RWPE2 (cell line): ENCODE measurements at regions not wholly inside any gene's neighbourhood (a gene's known extent, or its start where the extent isn't known, plus 50 kb on each side); places are given as distances from the start of the nearest gene placed in this dataset.
"Not testable (repeated sequence)": the region's sequence is repeated elsewhere in the genome, so short reads cannot be mapped to it uniquely, and the experiment has no call there.

ENCODE experiments used
- ATAC-seq: fragments of 200-7000 bp; cut with Tn5 transposase; 3 replicates; pipeline ENCODE4 v1.9.1; 2021; ENCODE audit warnings: low read depth
- DNase-seq: peaks from one replicate; pipeline ENCODE4 v3.0.0-alpha.2; 2020; ENCODE audit warnings: low spot score
- H3K27ac ChIP-seq: fragments of 450-650 bp; 2 replicates; pipeline ENCODE4 v1.5.1; 2017; ENCODE audit warnings: mild to moderate bottlenecking; ENCODE audit not compliant: poor library complexity, severe bottlenecking
- H3K27me3 ChIP-seq: fragments of 250-450 bp; sonication (Bioruptor Pico); 2 replicates; pipeline ENCODE4 v1.5.1; 2021; ENCODE audit warnings: mild to moderate bottlenecking, moderate library complexity; ENCODE audit not compliant: insufficient read depth, poor library complexity, severe bottlenecking
- H3K36me3 ChIP-seq: fragments of 250-450 bp; sonication (Bioruptor Pico); 2 replicates; pipeline ENCODE4 v1.5.1; 2020; ENCODE audit warnings: low read depth, mild to moderate bottlenecking, moderate library complexity
- H3K4me1 ChIP-seq: fragments of 250-450 bp; sonication (Bioruptor Pico); 2 replicates; pipeline ENCODE4 v1.5.1; 2021; ENCODE audit warnings: mild to moderate bottlenecking, moderate library complexity; ENCODE audit not compliant: insufficient read depth, poor library complexity, severe bottlenecking
- H3K4me3 ChIP-seq: fragments of 250-450 bp; sonication (Bioruptor Pico); 2 replicates; pipeline ENCODE4 v1.5.1; 2021; ENCODE audit warnings: mild to moderate bottlenecking, moderate library complexity; ENCODE audit not compliant: severe bottlenecking
- H3K9me3 ChIP-seq: fragments of 250-450 bp; sonication (Bioruptor Pico); 2 replicates; pipeline ENCODE4 v1.5.1; 2021; ENCODE audit warnings: mild to moderate bottlenecking, moderate library complexity; ENCODE audit not compliant: severe bottlenecking
- TF ChIP-seq, protein P1 (sequence below): fragments of 450-650 bp; IDR thresholded peaks from one replicate; pipeline ENCODE4 v1.5.1; 2017; ENCODE audit warnings: mild to moderate bottlenecking, moderate library complexity; ENCODE audit not compliant: poor library complexity, severe bottlenecking

DNA sequence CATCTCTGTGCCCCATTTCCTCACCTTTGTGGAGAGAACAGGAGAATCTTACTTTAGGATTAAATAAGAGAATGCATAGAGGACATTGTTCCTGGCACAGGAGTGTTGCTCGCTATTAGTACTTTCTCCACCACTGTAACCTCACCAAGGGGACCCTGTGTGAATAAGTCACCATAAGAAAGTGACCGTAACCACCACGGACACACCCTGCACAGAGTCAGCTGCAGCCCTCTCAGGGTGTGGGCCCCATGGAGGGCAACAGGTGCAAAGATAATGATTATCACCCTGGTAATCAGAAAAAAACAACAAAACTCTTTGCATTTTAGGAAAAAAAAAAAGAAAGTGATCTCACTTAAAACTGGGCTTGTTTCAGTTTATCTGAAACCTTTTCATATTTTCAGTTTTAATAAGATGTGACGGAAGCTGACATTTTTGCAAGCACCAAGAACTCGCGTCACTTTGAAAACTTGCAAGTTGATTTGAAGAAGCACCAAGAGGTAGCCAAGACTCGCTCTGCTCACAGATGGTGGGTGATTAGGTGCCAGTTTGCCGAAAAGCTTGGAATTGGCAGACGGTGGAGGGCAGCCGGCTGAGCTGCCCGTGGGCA is 87.0 kb upstream of the VRK1 start:
- TF ChIP-seq, protein P1, sequence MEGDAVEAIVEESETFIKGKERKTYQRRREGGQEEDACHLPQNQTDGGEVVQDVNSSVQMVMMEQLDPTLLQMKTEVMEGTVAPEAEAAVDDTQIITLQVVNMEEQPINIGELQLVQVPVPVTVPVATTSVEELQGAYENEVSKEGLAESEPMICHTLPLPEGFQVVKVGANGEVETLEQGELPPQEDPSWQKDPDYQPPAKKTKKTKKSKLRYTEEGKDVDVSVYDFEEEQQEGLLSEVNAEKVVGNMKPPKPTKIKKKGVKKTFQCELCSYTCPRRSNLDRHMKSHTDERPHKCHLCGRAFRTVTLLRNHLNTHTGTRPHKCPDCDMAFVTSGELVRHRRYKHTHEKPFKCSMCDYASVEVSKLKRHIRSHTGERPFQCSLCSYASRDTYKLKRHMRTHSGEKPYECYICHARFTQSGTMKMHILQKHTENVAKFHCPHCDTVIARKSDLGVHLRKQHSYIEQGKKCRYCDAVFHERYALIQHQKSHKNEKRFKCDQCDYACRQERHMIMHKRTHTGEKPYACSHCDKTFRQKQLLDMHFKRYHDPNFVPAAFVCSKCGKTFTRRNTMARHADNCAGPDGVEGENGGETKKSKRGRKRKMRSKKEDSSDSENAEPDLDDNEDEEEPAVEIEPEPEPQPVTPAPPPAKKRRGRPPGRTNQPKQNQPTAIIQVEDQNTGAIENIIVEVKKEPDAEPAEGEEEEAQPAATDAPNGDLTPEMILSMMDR: no peak
- Histone ChIP-seq H3K9me3 (no peaks in the 10 kb centered on the region), H3K4me1 (no peaks in the 10 kb centered on the region), H3K27me3 (peaks cover 21% of the 10 kb centered on the region), H3K4me3 (no peak overlapping the region), H3K36me3 (no peaks in the 10 kb centered on the region), H3K27ac (no peak overlapping the region)
- ATAC-seq: no peak
- no peak for DNase-seq

DNA sequence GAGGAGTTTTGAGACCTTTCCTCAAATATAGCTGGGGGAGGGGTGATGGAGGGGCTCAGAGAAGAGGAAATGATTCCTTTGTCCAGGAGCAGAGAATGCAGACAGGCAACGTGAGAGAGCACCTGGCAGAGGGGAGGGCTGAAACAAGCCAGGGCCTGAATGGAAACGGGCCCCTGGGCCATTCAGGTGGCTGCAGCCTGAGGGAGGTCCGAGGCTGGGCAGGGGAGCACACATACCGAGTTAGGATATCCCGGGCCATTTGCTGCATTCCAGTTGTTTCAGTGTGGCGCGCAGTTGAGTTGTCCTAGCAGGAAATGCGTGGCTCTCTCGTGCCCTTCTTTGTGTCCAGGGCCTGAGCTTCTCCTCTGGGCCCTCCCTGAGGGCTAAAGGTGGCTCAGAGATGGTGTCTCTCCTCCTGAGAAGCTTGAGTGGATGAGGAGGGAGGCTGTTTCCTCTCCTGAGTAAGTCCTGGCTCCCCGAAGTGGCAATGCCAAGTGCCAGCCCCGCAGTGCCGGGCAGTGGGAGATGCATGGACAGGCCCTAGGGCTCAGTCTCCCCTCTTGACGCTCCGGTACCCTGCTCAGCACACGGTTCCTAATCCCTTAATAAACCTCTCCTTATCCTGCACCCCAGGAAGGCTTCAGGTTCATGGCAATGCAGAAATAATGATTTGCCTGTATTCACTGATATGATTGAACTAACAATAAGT is 85.5 kb upstream of the VRK1 start:
- Histone ChIP-seq H3K4me1 (no peaks in the 10 kb centered on the region), H3K4me3 (no peak overlapping the region), H3K27ac (no peak overlapping the region), H3K36me3 (no peaks in the 10 kb centered on the region), H3K27me3 (peaks cover 23% of the 10 kb centered on the region), H3K9me3 (no peaks in the 10 kb centered on the region)
- DNase-seq (no peak), ATAC-seq (peak; percentile 41; the same call in 1 of the 3 replicates)
- TF ChIP-seq, protein P1: no peak

DNA sequence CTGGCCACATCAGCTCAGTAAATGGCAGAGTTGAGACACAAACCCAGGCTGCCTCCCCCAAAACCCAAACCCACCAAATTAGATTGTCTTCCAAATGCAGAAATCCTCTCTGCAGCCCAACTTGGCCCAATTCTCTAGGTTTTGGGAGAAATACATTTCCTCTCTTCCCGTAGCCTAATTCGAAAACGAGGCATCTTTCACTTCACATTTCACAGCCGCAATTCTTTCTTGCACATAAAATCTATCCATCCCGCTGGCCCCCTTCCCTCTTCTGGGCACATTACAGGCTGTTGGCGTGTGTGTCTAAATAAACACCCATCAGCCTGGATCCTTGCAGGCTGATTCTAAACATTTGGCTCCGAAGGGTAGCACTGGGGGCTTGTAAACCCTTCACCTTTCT is 83.8 kb upstream of the VRK1 start:
- TF ChIP-seq, protein P1: no peak
- Histone ChIP-seq H3K27me3 (peaks cover 28% of the 10 kb centered on the region), H3K36me3 (no peaks in the 10 kb centered on the region), H3K27ac (no peak overlapping the region), H3K9me3 (no peaks in the 10 kb centered on the region), H3K4me1 (no peaks in the 10 kb centered on the region), H3K4me3 (no peak overlapping the region)
- no peak for DNase-seq
- no peak for ATAC-seq

DNA sequence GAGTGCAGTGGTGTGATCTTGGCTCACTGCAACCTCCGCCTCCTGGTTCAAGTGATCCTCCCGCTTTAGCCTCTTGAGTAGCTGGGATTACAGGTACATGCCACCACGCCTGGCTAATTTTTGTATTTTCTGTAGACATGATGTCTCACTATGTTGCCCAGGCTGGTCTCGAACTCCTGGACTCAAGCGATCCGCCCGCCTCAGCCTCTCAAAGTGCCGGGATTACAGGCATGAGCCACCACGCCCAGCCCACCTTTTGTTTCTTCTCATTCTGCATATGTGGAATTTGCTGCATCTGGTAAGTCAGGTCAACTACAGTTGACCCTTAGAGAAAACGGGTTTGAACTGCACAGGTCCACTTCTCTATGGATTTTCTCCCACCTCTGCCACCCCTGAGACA is 82.6 kb upstream of the VRK1 start:
- not testable (repeated sequence) for H3K4me1 ChIP-seq, ATAC-seq, H3K36me3 ChIP-seq, H3K9me3 ChIP-seq, H3K27ac ChIP-seq, H3K4me3 ChIP-seq, DNase-seq
- peaks cover 28% of the 10 kb centered on the region for H3K27me3 ChIP-seq

DNA sequence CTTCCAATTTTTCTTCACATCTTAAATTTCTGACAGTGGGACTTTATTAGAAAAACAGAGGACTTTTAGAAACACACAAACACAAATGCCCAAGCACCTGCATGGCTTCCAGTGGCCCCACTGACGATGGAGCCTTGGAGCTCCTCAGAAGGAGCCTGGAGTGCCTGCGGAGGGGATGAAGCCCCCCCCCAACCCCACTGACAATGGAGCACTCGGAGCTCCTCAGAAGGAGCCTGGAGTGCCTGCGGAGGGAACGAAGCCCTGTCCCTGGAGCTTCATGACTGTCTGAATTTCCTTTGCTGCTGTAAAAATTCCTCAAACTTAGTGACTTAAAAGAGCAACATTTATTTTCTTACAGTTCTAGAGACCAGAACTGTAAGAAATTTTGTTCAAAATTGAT is 80.1 kb upstream of the VRK1 start:
- TF ChIP-seq, protein P1: no peak
- Histone ChIP-seq H3K36me3 (no peaks in the 10 kb centered on the region), H3K4me3 (no peak overlapping the region), H3K27me3 (peaks cover 25% of the 10 kb centered on the region), H3K27ac (no peak overlapping the region), H3K9me3 (no peaks in the 10 kb centered on the region), H3K4me1 (no peaks in the 10 kb centered on the region)
- ATAC-seq: no peak
- DNase-seq: no peak
